Right lung (tissue), 2 donors: ENCODE measurements at regions not wholly inside any gene's neighbourhood (a gene's known extent, or its start where the extent isn't known, plus 50 kb on each side); places are given as distances from the start of the nearest gene placed in this dataset.
"Not testable (repeated sequence)": the region's sequence is repeated elsewhere in the genome, so short reads cannot be mapped to it uniquely, and the experiment has no call there.

Source experiments
- DNase-seq, 2 donors: peaks; one replicate each; pipeline ENCODE4 v3.0.0-alpha.2; 2013

DNA sequence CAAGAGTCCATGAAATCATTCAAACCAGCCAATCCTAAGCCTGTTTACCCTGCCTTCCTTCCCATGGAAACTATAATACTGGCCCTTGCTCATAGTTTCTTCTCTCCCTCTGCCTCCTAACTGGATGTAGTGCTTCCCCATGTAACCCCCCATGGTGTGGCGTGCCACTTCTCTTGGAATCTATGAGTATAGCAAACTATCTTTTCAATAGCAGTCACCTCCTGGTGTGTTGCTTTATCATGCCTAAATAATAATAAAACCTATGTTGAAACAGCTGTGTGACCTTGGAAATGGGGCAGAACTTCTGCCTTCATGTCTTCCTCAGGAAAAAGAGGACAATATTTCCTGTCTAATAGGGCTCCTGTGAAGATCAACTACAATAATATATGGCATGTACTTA is 234.8 kb upstream of the EDNRA start:
- no peak for DNase-seq

DNA sequence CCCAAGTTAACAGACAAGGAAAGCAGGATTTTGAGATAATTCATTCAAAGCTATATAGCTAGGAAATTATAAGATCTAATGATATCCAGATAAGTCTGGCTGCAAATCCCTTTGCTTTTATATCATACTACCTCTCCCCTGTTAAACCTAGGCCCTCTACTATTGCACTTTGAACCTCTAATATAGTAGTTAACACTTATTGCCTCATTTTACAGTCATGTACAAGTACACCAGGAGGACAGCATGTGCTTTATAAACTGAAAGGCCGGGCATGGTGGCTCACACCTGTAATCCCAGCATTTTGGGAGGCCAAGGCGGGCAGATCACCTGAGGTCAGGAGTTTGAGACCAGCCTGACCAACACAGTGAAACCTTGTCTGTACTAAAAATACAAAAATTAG is 234.4 kb upstream of the EDNRA start:
- not testable (repeated sequence) for DNase-seq

DNA sequence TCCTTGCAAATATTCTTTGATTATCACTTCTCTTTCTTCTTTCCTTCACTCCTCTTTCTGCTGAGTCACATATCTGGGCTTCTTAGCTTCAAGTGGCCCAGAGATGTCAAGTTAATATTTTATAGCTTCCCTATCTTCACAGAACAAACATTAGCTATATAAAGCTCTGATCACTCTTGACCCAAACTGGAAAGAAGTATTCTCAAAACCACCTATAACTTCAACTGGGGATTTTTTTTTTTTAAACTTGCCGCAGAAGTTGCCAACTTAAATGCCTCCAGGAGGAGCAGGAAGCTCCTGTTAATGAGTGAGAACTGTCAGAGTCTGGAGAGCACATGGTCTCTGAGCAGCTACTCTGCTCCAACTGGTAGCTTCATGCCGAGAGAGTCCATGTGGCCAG is 233.3 kb upstream of the EDNRA start:
- DNase-seq: no peak

DNA sequence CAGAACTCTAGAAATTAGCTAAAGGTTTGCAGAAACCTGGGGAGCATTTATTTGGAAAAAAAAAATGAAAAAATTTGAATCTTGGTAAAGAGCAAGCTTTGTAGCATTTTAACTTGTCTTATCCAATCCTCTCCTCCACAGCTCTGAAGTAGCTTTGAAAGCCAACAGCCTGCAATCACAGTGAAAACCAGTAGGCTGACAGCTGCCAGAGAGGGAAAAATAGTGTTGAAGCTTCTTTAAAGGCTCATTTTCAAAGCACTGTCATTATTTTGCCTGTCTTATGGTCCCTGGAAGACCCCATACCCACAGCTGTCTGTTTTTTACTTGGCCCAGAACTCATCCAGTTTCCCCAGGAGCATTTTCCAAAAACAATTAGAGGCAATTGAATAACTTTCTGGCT is 230.8 kb upstream of the EDNRA start:
- no peak for DNase-seq

DNA sequence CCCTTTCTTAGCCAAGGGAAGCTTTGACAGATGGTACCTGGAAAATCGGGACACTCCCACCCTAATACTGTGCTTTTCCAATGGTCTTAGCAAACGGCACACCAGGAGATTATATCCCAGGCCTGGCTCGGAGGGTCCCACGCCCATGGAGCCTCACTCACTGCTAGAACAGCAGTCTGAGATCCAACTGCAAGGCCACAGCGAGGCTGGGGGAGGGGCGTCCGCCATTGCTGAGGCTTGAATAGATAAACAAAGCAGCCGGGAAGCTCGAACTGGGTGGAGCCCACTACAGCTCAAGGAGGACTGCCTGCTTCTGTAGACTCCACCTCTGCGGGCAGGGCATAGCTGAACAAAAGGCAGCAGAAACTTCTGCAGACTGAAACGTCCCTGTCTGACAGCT is 225.6 kb upstream of the EDNRA start:
- not testable (repeated sequence) for DNase-seq

DNA sequence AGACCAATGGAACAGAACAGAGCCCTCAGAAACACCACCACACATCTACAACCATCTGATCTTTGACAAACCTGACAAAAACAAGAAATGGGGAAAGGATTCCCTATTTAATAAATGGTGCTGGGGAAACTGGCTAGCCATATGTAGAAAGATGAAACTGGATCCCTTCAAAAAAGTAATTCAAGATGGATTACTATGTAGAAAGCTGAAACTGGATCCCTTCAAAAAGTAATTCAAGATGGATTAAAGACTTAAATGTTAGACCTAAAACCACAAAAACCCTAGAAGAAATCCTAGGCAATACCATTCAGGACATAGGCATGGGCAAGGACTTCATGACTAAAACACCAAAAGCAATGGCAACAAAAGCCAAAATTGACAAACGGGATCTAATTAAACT is 221.6 kb upstream of the EDNRA start:
- DNase-seq: not testable (repeated sequence)

DNA sequence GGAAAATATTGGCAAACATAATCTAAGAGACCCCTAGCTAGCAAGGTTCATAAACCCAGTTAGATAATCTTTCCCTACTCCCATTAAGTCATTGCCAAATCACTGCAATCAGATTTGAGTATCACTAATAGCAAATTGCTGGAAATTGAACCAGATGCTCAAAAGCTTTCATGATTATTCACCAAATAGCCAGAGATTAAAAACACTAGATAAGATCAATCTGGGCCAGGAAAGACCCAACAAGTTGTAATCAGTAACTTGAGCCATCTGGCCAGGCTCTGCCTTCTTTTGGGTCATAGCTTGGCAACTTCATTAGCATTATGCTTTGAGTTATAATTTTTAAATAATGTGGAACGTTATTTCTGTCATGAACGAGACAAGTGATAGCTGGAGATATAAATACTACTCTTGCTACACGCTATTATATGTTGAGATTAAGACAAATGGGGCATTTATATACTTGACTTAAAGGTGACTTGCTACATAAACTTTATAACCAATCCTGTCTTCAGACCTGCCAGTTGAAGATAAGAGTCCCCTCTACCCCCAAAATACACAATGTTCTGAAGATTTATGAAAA is 196.6 kb upstream of the EDNRA start:
- peak; percentile 7 to 22 for DNase-seq

DNA sequence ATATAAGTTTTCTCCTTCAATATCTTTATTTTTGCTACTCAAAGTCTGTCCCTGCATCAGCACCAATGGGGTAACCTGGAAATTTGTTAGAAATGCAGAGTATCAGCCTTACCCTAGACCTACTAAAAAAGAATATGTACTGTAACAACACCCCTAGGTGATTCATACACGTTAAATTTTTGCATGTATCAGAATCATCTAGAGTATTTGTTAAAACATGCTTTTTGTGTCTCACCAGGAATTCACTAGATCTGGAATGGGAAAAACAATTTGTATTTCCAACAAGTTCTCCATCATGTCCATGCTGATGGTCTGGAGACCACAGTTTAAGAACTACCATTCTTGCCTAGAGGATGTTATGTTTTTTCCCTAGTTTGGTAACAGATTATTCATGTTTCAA is 196.0 kb upstream of the EDNRA start:
- no peak for DNase-seq

DNA sequence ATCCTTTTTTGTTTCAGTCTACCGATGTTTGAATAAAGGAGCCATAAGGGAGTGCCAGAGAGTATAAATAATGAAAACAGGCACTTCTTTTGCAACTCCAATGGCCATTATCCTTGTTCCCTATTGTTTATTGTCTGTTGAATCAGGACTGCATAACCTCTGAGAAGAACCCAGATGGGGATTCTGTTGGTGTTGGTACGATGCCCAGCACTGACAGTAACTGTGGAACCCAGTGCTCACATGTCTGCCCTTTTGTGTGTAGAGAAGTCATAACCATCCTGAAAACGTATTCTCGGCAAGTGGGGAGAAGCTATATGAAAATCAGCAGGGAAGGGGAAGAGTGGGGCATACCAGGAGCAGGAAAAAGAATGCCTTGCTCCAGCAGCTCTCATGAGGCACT is 195.1 kb upstream of the EDNRA start:
- no peak for DNase-seq

DNA sequence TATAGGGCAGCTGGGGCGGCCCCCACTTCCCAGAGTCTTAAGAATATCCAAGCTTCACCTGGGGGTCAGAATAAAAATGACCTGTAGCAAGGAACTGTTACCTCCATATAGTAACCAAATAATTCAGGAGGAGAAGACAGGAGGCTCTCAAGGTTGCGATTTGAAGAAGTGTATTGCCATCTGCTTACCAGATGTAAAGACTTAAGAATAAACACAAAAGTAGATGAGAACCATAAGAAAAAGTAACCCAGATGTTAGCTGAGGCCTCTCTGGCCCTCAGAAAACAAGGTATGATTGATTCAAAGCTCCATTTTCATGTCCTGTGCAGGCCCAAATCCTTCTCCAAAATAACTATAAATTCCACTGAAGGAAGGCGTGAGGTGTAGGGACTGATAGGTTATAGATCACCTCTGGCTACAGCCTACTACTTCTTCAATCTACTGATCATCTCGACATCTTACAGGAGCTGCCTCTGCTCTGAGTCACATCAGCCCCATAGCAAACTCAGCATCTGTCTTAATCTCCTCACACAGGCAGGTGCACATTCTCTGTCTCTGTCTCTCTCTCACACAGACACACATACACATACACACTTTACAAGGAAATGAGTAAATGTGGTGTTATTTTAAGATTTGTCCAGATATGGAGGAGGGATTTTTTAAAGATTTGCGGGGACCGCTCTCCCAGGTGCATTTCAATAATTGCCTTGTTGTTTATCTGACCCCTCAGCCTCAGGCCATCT is 193.9 kb upstream of the EDNRA start:
- no peak for DNase-seq

DNA sequence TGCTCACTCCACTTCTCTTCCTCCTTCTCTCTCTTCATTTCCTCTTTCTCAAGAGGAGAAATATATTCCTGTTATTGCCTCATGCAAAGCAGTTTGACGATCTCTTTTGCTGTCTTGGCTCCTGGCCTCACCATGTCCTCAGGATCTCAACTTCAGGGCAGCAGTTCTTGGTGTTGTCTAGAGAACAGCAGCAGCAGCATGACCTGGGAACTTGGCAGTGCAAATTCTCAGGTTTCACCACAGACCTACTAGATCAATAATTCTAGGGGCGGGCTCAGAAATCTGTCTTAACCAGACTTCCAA is 193.4 kb upstream of the EDNRA start:
- no peak for DNase-seq

DNA sequence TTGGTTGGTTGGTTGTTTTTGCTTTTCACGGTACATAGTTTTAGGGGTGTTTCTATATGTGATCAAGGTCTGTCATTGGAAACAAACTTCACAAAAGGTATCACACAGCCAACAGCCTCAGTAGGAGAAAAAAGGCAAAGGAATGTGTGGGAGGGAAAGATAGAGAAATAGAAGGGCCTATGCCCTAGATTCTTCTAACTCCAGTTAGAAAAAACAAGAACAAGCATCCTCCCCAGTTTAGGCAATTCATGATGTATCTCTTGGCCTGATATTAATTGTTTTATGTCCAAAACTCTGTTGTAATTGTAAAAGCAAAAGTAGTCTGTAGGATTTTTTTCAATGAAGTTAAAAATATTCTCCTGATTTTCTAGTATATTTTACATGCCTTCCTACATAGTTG is 192.4 kb upstream of the EDNRA start:
- no peak for DNase-seq

DNA sequence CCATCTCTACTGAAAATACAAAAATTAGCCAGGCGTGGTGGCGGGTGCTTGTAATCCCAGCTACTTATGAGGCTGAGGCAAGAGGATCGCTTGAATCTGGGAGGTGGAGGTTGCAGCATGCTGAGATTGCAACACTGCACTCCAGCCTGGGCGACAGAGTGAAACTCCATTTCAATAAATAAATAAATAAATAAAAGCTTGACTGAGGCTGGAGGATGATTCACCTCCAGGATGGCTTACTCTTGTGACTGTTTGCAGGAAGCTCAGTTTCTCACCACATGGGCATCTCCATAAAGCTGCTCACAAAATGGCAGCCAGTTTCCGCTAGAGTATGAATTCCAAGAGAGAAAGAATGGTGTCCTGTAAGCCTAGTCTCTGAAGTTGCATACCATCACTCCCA is 191.7 kb upstream of the EDNRA start:
- DNase-seq: no peak

DNA sequence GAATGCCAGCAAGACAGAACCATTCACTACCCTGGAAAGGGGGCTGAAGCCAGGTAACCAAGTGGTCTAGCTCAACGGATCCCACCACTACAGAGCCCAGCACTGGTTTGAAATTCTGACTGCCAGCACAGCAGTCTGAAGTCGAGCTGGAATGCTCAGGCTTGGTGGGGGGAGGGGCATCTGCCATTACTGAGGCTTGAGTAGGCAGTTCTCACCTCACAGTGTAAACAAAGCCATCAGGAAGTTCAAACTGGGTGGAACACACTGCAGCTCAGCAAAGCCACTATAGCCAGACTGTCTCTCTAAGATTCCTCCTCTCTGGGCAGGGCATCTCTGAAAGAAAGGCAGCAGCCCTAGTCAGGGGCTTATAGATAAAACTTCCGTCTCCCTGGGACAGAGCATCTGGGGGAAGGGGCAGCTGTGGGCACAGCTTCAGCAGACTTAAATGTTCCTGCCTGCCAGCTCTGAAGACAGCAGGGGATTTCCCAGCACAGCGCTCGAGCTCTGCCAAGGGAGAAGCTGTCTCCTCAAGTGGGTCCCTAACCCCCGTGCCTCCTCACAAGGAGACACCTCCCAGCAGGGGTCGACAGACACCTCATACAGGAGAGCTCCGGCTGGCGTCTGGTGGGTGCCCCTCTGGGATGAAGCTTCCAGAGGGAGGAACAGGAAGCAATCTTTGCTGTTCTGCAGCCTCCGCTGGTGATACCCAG is 188.1 kb upstream of the EDNRA start:
- DNase-seq: not testable (repeated sequence)

DNA sequence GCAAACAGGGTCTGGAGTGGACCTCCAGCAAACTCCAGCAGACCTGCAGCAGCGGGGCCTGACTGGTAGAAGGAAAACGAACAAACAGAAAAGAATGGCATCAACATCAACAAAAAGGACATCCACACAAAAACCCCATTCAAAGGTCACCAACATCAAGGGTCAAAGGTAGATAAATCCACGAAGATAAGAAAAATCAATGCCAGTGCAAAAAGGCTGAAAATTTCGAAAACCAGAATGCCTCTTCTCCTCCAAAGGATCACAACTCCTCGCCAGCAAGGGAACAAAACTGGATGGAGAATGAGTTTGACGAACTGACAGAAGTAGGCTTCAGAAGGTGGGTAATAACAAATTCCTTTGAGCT is 187.6 kb upstream of the EDNRA start:
- DNase-seq: not testable (repeated sequence)

DNA sequence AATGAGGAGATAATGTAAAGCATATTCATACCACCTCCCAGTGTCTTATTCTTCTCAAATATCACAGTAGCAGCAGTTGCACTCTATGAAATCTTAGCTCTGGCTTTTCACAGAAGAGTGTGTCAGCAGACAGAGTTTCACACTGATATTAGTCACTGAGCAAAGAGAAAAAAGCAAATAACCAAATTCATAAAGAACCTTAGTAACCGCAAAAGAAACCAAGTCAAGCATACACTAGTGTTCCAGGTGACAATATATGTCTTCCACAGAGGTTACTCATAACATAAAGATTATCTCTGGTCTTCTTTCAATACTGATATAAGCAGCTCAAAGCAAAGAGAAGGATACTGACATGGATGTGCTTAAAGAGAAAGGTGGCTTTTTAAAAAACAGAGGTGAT is 181.7 kb upstream of the EDNRA start:
- DNase-seq: no peak

DNA sequence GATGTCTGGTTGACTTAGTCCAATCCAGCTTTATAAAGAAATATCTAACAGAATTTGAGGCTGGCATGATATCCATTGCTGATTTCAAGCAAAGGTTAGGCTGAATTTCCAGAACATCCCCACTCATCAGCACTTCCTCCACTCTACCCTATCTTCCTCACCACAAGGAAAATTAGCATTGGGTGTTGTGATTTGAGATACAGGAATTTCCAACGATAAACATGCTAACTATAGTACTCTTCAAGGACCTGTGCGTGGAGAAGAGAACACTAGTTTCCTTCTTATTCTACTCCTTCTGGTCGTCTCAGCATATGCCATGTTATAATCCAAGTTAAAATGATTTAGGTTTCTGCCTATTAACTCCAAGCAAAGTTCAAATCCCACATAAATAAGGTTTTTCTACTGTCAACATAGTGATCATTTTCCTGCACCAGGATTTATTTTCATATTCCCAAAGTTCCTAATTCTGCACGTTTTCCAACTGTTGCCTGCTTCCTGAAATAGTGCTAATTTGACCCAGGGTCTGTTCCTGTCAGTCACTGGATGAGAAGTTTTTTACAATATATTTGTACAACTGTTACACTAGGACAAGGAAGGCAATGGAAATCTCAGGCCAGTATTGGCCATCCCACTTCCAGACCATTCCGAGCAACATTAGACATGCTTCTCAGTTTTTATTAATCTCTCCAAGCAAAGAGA is 177.6 kb upstream of the EDNRA start:
- no peak for DNase-seq

DNA sequence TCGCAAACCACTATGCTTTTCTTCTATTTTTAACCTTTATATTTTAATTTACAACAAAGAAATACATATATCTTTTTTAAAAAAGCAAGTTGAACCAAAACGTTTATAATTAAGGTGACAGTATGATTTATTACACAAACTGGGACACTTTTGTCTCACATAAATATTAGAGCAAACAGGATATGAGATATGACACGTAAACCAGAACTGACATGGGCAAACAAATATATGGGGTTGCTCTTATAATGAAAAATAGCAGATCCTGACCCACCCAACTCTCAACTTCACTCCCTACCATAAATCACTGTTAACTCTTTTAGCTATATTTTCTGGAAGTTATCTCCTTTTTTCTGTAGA is 177.0 kb upstream of the EDNRA start:
- DNase-seq: no peak

DNA sequence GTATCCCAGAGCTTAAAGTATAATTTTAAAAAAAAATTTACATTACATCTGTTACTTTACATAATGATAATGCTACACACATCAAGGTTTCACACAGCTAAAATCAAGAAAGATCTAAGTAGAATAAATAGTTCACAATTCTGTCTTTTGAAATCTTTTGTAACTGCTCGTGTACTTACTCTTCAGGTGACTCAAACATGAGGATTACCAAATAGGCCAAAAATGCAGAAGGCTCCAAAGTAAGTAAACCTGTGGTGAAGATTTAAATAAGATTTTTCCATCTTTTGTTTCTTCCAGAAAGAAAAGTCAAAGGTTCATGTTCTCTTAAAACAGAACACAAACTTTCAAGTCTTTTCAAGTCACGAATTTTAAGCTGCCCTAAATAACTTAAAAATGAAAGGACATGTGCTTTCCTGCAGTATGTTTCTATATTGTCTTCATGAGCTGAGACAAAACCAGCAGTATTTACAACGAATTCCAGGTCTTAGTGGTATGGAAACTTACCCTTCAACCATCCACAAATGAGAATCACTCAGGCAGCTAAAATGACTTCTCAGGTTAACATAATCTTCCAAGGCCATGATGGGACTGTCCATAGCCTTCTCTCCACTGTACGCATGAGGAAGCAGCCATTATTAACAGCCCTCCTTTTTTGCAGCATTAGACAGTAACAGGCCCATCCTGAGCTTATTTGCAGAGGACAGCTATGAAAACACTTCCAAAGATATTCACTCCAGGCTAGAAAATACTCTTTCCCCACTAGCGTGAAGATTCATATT is 172.8 kb upstream of the EDNRA start:
- DNase-seq: no peak

DNA sequence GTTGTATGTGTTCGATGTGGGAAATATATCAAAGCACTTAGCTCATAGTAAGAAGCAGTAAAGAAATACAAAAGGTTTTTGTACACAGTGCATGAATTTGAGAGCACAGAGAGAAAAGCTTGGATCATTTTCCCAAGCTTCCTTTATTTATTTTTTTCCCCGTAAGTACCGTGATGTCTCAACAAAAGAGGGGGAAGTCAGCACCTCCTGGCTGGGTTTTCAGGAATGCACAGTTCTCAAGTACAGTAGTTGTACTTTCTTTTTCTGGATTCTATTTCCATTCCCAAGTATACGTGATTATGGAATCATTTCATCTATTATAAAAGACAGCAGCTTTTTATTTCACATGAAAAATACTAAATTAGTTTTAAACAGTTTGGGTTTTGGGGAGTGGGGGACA is 171.5 kb upstream of the EDNRA start:
- no peak for DNase-seq

DNA sequence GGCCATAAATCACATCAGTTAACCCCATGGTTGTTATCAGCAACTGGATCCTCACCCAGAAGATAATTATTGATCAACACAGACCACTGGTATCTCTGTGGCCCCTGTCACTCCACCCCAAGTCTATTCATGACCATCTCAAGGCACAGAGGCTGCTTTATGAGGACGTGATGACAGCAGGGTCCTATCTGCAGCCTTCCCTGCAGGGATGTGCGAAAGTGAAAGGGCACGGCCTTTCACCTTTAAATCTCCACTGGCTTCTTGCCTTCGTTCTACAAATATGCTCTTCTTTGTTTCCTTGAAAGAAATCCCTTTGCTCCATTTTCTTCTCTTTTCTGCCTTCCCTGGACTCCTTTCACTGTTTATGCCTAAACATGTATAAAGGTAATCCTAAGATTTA is 170.6 kb upstream of the EDNRA start:
- no peak for DNase-seq

DNA sequence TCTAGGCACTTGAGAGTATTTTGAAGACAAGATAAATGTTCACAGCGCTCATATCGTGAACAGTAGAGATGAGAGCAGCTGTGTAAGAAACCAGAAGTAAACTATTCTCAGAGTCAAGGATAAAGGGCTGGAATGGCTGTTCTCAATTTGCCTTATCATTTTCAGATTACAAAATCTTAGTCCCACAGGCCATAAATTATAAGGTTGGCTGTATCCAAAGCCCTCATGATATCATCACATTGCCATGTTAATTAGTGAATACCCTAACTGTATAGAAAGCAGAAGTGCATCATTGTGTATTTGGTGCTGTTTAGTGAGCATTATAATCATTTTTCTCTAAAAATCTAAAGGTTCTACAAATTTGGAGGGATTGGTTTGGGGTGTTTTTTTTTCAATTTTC is 168.9 kb upstream of the EDNRA start:
- DNase-seq: no peak
